ENCODE measurements at regions not wholly inside any gene's neighbourhood (a gene's known extent, or its start where the extent isn't known, plus 50 kb on each side); places are given as distances from the start of the nearest gene placed in this dataset.

DNA sequence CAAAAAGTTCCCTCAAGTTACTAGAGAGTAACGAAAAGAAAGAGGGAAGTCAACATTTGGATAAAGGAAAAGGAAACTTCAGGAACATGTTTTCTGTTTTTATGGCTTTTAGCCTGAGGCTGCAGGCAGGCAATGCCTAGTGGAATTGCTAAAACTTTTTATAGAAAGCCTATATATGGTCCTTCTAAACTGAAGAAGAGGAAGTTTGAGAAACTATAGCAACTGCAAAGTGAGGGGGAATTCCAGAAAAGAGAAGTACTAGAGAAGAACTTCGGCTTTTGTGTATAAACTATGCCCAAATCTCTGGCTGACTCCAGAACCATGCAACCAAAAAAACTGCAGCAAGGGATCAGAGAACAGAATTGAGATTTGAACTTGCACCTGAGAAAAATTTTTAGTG lies 74.3 kb upstream of the ARHGAP42 start:
- TF ChIP-seq POLR2A (IDR thresholded peaks at IDR 0.05; ENCODE audit: control extremely low read depth in 1 of 2, low read depth in 2 of 2, low read length in 2 of 2) (no peak), NRF1 (IDR thresholded peaks at IDR 0.05; ENCODE audit: low read depth, low read length) (no peak)
